LNCAP (cell line): ENCODE measurements at regions not wholly inside any gene's neighbourhood (a gene's known extent, or its start where the extent isn't known, plus 50 kb on each side); places are given as distances from the start of the nearest gene placed in this dataset.

Experiments used
- TF ChIP-seq, protein P1 (sequence below): fragments of 450-650 bp; IDR thresholded peaks from 2 replicates; pipeline ENCODE4 v1.5.1; 2017; ENCODE audit warnings: mild to moderate bottlenecking

DNA sequence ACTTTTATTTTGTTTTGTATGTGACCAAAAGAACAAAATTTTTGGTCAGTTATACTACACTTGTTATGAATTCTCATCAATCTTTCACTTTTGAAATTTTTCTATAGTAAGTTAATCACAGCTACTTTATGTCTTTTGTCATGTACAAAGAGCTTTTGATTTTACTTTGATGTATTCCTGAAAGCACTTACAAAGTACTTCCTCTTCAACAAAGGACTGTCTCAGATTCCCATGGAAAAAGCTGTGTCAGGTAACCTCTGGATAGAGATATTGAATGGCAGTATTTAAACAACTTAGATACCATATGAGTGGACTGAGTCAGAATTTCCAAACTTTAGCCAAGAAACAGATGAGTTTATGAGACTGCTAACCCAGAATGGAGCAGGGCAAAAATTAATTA, 689.3 kb upstream of the ATXN8OS start:
- TF ChIP-seq, protein P1, sequence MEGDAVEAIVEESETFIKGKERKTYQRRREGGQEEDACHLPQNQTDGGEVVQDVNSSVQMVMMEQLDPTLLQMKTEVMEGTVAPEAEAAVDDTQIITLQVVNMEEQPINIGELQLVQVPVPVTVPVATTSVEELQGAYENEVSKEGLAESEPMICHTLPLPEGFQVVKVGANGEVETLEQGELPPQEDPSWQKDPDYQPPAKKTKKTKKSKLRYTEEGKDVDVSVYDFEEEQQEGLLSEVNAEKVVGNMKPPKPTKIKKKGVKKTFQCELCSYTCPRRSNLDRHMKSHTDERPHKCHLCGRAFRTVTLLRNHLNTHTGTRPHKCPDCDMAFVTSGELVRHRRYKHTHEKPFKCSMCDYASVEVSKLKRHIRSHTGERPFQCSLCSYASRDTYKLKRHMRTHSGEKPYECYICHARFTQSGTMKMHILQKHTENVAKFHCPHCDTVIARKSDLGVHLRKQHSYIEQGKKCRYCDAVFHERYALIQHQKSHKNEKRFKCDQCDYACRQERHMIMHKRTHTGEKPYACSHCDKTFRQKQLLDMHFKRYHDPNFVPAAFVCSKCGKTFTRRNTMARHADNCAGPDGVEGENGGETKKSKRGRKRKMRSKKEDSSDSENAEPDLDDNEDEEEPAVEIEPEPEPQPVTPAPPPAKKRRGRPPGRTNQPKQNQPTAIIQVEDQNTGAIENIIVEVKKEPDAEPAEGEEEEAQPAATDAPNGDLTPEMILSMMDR, result no peak

GRCh38 chr13:69410761-69411160, 696.9 kb upstream of the ATXN8OS start:
- TF ChIP-seq, protein P1, result no peak

DNA sequence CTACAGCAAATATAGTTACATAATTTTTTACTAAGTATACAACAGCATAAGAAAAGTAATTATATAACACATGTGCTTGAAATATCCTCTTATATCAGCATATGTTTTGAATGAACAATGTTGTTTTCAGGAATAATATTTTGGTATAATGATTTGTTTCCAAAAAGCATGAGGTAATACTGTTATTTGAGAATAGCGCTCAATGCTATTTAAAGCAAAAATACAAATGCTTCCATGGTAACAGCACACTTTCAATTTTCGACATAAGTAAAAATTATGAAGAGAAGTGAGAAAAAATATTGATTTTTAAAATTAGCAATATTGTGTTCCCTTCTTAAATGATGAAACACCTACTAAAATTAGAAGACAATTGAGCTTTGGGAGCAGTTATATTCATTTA, 715.9 kb upstream of the ATXN8OS start:
- TF ChIP-seq, protein P1, result no peak

DNA sequence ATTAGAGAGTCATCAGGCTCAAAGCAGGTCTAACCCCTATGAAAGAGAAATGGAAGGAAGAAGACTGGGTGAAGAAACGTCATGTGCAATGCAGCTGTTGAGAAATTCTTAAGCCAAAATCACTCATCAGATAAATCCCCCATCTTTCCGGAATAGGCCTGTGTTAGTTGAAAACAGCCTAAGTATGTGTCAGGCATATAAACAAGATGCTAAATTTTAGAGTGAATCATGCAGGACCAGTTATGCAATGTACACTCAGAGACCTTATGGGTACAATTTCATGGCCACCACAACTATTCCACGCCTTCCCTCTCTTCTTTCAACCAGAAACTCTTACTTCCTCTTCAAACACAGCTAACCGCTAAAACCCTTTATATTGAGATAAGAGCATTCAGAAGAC, 717.7 kb upstream of the ATXN8OS start:
- TF ChIP-seq, protein P1, result no peak

- TF ChIP-seq, protein P1, result no peak
Measured at GRCh38 chr13:69373747-69374425, 733.7 kb upstream of the ATXN8OS start.

DNA sequence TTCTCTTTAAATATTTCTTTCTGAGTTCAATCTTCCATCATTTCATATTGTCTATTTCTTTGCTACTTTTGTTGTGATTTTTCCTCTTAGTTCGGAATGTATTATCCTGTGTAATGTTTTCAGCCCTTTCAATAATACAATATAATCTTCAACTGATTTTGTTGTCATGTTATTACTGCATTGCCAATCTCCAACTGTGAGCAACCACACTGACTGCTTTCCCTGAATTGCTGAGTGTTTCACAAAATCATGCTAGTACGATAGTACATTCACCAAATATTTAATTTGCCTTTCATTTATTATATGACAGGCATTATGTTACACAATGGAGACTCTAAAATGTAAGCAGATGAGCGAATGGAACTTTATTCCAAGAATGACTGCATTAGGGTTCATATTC, 744.3 kb upstream of the ATXN8OS start:
- TF ChIP-seq, protein P1, result no peak

- TF ChIP-seq, protein P1, result no peak
Measured at GRCh38 chr13:69331245-69331644, 776.4 kb upstream of the ATXN8OS start.
